OCI-LY3 (cell line): ENCODE measurements at regions not wholly inside any gene's neighbourhood (a gene's known extent, or its start where the extent isn't known, plus 50 kb on each side); places are given as distances from the start of the nearest gene placed in this dataset.

Experiments
- H2AFZ ChIP-seq: fragments of 200-600, 300-600 bp; shearing (Covaris generic); 2 replicates; pipeline ENCODE4 v1.6.0; 2014; ENCODE audit warnings: antibody characterized with exemption, low read depth, low read length
- H3K27ac ChIP-seq: fragments of 200-600, 300-600 bp; sonication (generic); 2 replicates; pipeline ENCODE4 v1.5.1; 2014; ENCODE audit warnings: mild to moderate bottlenecking, low read length, moderate library complexity, mixed read lengths
- H3K27me3 ChIP-seq: fragments of 200-600, 300-600 bp; sonication (generic); 2 replicates; pipeline ENCODE4 v1.6.1; 2014; ENCODE audit warnings: low read depth, low read length, mixed read lengths
- H3K36me3 ChIP-seq: fragments of 200-600, 300-600 bp; sonication (generic); replicated peaks from 2 replicates; pipeline ENCODE3; 2014; ENCODE audit warnings: low read depth, low read length, mixed read lengths
- H3K4me1 ChIP-seq: fragments of 300-600, 200-600 bp; sonication (generic); 2 replicates; pipeline ENCODE4 v1.6.1; 2014; ENCODE audit warnings: low read length, mixed read lengths
- H3K4me2 ChIP-seq: fragments of 200-600, 300-600 bp; sonication (generic); 2 replicates; pipeline ENCODE4 v1.6.1; 2014; ENCODE audit warnings: low read length, mixed read lengths
- H3K4me3 ChIP-seq: fragments of 300-600, 200-600 bp; sonication (generic); 2 replicates; pipeline ENCODE4 v1.5.1; 2014; ENCODE audit warnings: antibody characterized with exemption, mild to moderate bottlenecking, low read length, moderate library complexity
- H3K79me2 ChIP-seq: fragments of 300-600, 200-600 bp; shearing (Covaris generic); 2 replicates; pipeline ENCODE4 v1.6.1; 2014; ENCODE audit warnings: mild to moderate bottlenecking, low read length, mixed read lengths
- H3K9ac ChIP-seq: fragments of 300-600, 200-600 bp; shearing (Covaris generic); 2 replicates; pipeline ENCODE4 v1.6.0; 2014; ENCODE audit warnings: mild to moderate bottlenecking, low read length, moderate library complexity
- H3K9me3 ChIP-seq: fragments of 200-600, 300-600 bp; shearing (Covaris generic); 2 replicates; pipeline ENCODE4 v1.6.1; 2014; ENCODE audit warnings: low read length, mixed read lengths; ENCODE audit not compliant: insufficient read depth
- H4K20me1 ChIP-seq: fragments of 200-600, 300-600 bp; sonication (generic); 2 replicates; pipeline ENCODE4 v1.6.1; 2016; ENCODE audit warnings: low read length, mixed read lengths; ENCODE audit not compliant: insufficient read depth
- EZH2phosphoT487 ChIP-seq: fragments of 200-600 bp; shearing (Covaris generic); IDR thresholded peaks from 2 replicates; pipeline ENCODE4 v1.6.1; 2018; ENCODE audit warnings: antibody characterized with exemption, mixed run types, low read depth
- TF ChIP-seq, protein P1 (sequence below): fragments of 200-600, 300-600 bp; sonication (generic); IDR thresholded peaks from 2 replicates; pipeline ENCODE4 v1.5.1; 2014; ENCODE audit warnings: antibody characterized with exemption, low read length, low read depth

DNA sequence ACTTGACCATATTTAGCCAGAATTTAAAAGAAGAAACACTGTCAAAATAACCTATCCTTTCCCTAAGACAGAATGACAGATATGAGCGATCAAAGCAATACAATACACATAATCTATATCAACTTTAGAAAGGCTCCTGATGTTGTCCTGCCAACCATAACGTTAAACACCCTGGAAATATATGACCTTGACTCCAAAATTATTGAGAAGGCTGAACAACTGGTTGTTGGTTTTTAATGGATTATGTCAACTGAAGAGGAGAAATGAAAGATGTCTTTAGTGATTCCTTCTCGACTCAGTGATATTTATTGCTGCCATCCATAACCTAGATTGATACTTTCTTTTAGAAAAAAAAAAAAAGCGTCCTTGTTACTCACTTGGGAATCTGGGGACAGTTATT, 957.2 kb downstream of the SLITRK1 start:
- no peaks in the 10 kb centered on the region for H3K79me2 ChIP-seq
- H3K9me3 ChIP-seq = no peaks in the 10 kb centered on the region
- no peak overlapping the region for H3K4me2 ChIP-seq
- H3K9ac ChIP-seq = no peak overlapping the region
- peak overlapping the region; percentile 37; the same call in 1 of the 2 replicates for H2AFZ ChIP-seq
- H3K4me3 ChIP-seq = no peak overlapping the region
- no peaks in the 10 kb centered on the region for H3K4me1 ChIP-seq
- H3K36me3 ChIP-seq = no peaks in the 10 kb centered on the region
- no peak overlapping the region for H3K27ac ChIP-seq
- no peaks in the 10 kb centered on the region for H3K27me3 ChIP-seq
- H4K20me1 ChIP-seq = no peaks in the 10 kb centered on the region
- TF ChIP-seq, protein P1, sequence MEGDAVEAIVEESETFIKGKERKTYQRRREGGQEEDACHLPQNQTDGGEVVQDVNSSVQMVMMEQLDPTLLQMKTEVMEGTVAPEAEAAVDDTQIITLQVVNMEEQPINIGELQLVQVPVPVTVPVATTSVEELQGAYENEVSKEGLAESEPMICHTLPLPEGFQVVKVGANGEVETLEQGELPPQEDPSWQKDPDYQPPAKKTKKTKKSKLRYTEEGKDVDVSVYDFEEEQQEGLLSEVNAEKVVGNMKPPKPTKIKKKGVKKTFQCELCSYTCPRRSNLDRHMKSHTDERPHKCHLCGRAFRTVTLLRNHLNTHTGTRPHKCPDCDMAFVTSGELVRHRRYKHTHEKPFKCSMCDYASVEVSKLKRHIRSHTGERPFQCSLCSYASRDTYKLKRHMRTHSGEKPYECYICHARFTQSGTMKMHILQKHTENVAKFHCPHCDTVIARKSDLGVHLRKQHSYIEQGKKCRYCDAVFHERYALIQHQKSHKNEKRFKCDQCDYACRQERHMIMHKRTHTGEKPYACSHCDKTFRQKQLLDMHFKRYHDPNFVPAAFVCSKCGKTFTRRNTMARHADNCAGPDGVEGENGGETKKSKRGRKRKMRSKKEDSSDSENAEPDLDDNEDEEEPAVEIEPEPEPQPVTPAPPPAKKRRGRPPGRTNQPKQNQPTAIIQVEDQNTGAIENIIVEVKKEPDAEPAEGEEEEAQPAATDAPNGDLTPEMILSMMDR = no peak
- no peak for TF ChIP-seq EZH2phosphoT487

DNA sequence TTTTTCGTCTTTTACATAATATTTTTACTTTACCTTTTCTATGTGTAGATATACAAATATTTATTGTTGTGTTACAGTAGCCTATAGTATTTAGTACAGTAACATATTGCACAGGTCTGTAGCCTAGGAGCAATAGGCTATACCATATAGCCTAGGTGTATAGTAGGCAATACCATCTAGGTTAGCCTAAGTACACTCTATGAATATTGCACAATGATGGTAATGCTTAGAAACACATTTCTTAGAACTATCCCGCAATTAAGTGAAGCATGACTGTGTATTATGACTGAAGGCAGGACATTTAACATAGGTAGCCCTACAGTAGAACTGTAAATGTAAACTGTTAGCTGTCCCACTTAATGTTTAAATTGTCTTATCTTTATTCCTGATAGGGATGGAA, 964.3 kb downstream of the SLITRK1 start:
- no peak overlapping the region for H3K9ac ChIP-seq
- H3K79me2 ChIP-seq = no peaks in the 10 kb centered on the region
- H3K4me2 ChIP-seq = no peak overlapping the region
- H3K27ac ChIP-seq = no peak overlapping the region
- no peaks in the 10 kb centered on the region for H4K20me1 ChIP-seq
- no peak for TF ChIP-seq EZH2phosphoT487
- TF ChIP-seq, protein P1 = no peak
- no peak overlapping the region for H3K4me3 ChIP-seq
- no peaks in the 10 kb centered on the region for H3K27me3 ChIP-seq
- no peak overlapping the region for H2AFZ ChIP-seq
- H3K9me3 ChIP-seq = no peaks in the 10 kb centered on the region
- H3K36me3 ChIP-seq = no peaks in the 10 kb centered on the region
- H3K4me1 ChIP-seq = no peaks in the 10 kb centered on the region

DNA sequence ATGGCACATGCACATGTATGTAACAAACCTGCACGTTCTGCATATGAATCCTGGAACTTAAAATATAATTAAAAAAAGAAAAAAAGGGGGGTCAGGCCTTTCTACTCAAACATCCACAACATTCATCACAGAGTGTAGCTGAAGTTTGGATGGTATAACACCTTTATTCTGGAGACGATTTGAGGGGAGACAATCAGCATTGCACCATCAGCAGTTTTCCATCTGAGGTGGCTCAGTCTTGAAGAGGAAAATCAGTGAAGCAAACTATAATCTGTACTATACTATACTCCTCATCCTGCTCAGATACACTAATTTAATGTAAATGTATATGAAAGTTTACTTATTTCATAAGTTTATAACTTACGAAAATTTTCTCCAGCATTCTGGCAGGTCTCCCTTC, 969.7 kb downstream of the SLITRK1 start:
- Histone ChIP-seq H3K36me3 (no peaks in the 10 kb centered on the region), H3K9ac (no peak overlapping the region), H3K27me3 (no peaks in the 10 kb centered on the region), H2AFZ (no peak overlapping the region), H3K4me1 (no peaks in the 10 kb centered on the region), H3K4me3 (no peak overlapping the region), H3K4me2 (no peak overlapping the region), H4K20me1 (no peaks in the 10 kb centered on the region), H3K27ac (no peak overlapping the region), H3K79me2 (no peaks in the 10 kb centered on the region), H3K9me3 (no peaks in the 10 kb centered on the region)
- TF ChIP-seq EZH2phosphoT487 = no peak
- TF ChIP-seq, protein P1 = no peak

DNA sequence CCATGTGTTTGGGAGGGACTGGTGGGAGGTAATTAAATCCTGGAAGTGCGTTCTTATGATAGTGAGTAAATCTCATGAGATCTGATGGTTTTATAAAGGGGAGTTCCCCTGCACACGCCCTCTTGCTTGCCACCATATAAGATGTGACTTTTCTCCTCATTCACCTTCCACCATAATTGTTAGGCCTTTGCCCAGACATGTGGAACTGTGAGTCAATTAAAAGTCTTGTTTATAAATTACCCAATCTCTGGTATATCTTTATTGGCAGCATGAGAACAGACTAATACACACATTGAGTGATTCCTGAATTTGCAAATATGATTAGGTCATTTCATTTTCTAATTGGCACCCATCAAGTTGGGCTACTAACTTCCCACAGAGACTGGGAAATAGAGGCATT, 977.2 kb downstream of the SLITRK1 start:
- Histone ChIP-seq H3K4me2 (no peak overlapping the region), H3K79me2 (no peaks in the 10 kb centered on the region)
- no peak for TF ChIP-seq EZH2phosphoT487
- TF ChIP-seq, protein P1 = no peak

More for the DNA sequence above, 977.2 kb downstream of the SLITRK1 start:
- no peak overlapping the region for H2AFZ ChIP-seq
- no peak overlapping the region for H3K4me3 ChIP-seq
- H3K36me3 ChIP-seq = no peaks in the 10 kb centered on the region
- no peaks in the 10 kb centered on the region for H3K27me3 ChIP-seq
- no peaks in the 10 kb centered on the region for H3K4me1 ChIP-seq
- no peak overlapping the region for H3K9ac ChIP-seq
- no peaks in the 10 kb centered on the region for H3K9me3 ChIP-seq
- H3K27ac ChIP-seq = no peak overlapping the region
- H4K20me1 ChIP-seq = no peaks in the 10 kb centered on the region
